ENCODE measurements at regions not wholly inside any gene's neighbourhood (a gene's known extent, or its start where the extent isn't known, plus 50 kb on each side); places are given as distances from the start of the nearest gene placed in this dataset.
"Not testable (repeated sequence)": the region's sequence is repeated elsewhere in the genome, so short reads cannot be mapped to it uniquely, and the experiment has no call there.

DNA sequence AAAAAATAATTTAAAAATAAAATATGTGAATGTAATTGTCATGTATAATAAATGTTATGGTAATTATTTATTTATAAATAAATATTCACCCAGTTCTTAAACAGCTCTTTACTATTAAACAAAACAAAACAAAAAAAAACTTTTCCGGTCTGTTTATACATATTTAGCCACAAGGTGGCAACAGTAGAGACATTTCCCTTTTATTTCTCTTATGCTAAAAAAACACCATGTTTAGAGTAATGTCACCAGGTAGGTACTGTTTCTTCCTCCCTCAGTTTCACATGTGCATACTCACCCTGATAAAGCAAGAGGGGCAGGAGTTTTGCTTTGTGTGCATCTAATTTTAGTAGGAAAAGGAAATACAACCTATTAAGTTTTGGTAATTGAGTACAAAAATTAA, 610.4 kb upstream of the IMPG1 start:
- intact Hi-C loops (cut with DNase I) = loop anchor here (5.0 to 10.0 kb wide), 2 partner anchors 179 to 748 kb away; no protein-coding TSS in a partner anchor
- DNase-seq (ENCODE audit: missing footprints) (no peak), ATAC-seq (no peak)

- DNase-seq (ENCODE audit: missing footprints) = no peak
- no peak for ATAC-seq
- intact Hi-C loops (cut with DNase I) = loop anchor here (5.0 to 10.0 kb wide), 2 partner anchors 181 to 747 kb away; no protein-coding TSS in a partner anchor
These were observed 609.3 kb upstream of the IMPG1 start for GRCh38 chr6:76681781-76682180.

DNA sequence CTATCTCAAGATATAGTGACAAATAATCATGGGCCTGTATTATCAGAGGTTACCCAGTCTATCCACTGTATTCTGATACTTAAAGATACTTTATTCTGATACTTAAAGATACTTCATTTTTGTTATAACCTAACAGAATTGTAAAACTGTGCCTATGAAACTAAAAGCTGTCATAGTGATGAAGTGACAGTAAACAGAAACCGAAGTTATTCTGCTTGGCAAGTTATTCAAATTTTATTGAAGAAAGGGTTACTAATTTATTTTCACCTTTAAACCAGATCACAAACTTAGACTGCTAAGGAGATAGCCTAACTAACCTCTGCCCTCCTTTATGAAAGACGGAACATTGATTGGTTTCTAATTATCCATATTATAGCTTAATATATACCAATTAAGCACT, 604.6 kb upstream of the IMPG1 start:
- DNase-seq (ENCODE audit: missing footprints) (no peak), ATAC-seq (no peak)
- intact Hi-C loops (cut with DNase I) = no loop called here

- intact Hi-C loops (cut with DNase I) = no loop called here
- no peak for DNase-seq (ENCODE audit: missing footprints)
- ATAC-seq = no peak
These were observed 599.3 kb upstream of the IMPG1 start for GRCh38 chr6:76671751-76672150.

DNA sequence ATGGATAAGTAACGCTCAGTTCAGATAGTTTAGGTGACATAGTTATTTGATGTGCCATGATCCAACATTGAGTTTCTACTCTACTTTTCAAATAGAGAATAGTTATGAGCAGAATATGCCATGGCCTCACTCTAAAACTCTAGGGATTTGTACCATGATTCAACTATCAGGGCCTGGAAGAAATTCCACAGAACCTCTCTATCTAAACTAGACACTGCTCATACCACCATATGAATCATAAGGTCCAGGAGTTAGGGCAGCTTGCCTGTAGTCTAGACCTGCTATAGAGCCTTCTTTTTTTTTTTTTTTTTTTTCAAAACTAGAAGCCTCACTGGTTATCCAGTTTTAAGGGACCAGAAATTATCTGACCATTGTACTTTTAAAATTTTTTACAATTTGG, 571.8 kb upstream of the IMPG1 start:
- intact Hi-C loops (cut with DNase I) = no loop called here

GRCh38 chr6:76639941-76640340, 567.5 kb upstream of the IMPG1 start:
- intact Hi-C loops (cut with DNase I) = no loop called here
- ATAC-seq (no peak), DNase-seq (ENCODE audit: missing footprints) (no peak)

More for the DNA sequence above, 571.8 kb upstream of the IMPG1 start:
- ATAC-seq (no peak), DNase-seq (ENCODE audit: missing footprints) (no peak)

DNA sequence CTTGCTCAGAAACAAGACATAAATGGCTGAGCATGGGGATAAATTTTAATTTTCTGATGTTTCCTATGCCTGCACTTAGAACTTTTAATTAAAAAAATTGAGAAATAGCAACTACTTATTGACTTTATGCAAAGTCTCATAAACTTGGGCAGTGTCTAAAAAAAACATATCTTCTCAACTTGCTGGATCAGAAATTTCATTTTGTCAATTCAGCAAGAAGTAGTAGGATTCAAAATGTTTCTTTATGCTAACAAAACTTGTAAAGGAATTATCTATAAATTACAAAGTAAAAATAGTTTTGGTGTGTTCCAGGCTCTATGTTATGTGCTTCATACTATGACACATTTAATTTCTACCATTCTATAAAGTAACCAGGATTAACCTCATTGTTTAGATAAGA, 562.2 kb upstream of the IMPG1 start:
- no peak for DNase-seq (ENCODE audit: missing footprints)
- intact Hi-C loops (cut with DNase I) = no loop called here
- ATAC-seq = no peak

DNA sequence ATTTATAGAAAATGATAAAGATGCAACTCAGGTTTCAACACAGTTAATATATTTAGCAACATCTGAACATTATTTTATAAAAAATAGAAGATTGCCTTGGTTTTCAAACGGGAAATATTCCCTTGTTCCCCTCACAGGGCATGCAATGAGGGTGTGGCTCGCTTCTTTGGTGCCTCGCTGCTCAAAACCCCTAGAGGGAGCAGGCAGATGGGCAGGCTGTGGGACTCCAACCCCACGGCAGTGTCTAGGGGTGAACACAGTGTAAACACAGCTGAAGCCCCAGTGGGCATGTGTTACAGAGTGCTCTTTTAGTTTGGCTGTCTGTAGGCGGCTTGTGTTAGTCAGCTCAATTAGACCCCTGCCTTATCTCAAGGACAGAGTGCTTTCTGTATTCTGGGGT, 560.8 kb upstream of the IMPG1 start:
- ATAC-seq = no peak
- intact Hi-C loops (cut with DNase I) = no loop called here
- no peak for DNase-seq (ENCODE audit: missing footprints)

DNA sequence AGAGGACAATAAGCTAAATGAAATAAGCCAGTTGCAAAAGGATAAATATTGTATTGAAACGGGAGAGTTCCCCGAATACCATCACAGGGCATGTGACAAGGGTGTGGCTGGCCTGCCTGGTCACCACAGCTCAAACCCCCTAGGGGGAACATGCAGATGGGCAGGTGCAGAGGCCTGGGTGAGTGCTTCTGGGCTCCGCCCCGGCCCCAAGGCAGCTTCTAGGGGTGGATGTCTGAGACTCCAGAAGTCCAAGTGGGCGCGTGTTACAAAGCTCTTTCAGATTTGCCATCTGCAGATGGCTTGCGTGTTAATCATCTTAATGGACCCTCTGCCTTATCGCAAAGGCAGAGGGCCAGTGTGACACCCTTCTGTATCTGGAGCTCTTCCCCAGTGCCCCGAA, 559.2 kb upstream of the IMPG1 start:
- DNase-seq (ENCODE audit: missing footprints) = no peak
- intact Hi-C loops (cut with DNase I) = no loop called here
- ATAC-seq = no peak

GRCh38 chr6:76615395-76615794, 542.9 kb upstream of the IMPG1 start:
- DNase-seq (ENCODE audit: missing footprints) (no peak), ATAC-seq (no peak)
- intact Hi-C loops (cut with DNase I) = no loop called here

DNA sequence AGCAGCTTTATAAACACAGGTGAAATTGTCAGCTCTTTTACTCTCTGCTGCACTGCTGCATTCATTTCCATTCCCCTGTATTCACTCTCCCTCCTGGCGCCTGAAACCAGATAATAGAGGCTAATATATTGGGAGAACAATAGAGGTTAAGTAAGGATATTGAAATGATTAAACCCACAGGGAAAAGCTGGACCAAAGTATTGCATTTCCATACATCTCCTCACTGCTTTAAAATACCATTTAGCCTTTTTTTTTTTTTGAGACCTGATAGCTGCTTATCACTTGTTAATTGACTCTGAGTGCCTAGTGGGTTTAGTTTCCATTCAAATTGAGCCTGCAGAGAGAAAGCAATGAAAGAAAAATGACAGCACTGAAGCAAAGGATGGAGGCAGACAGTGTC, 540.5 kb upstream of the IMPG1 start:
- no peak for ATAC-seq
- intact Hi-C loops (cut with DNase I) = no loop called here

GRCh38 chr6:76609160-76609559, 536.7 kb upstream of the IMPG1 start:
- intact Hi-C loops (cut with DNase I) = no loop called here
- no peak for ATAC-seq
- DNase-seq (ENCODE audit: missing footprints) = no peak

More for the DNA sequence above, 540.5 kb upstream of the IMPG1 start:
- no peak for DNase-seq (ENCODE audit: missing footprints)

- DNase-seq (ENCODE audit: missing footprints) (no peak), ATAC-seq (no peak)
- intact Hi-C loops (cut with DNase I) = no loop called here
These were observed 521.6 kb upstream of the IMPG1 start for GRCh38 chr6:76594109-76594508.

GRCh38 chr6:76593668-76594067, 521.2 kb upstream of the IMPG1 start:
- intact Hi-C loops (cut with DNase I) = no loop called here
- ATAC-seq = no peak
- no peak for DNase-seq (ENCODE audit: missing footprints)

DNA sequence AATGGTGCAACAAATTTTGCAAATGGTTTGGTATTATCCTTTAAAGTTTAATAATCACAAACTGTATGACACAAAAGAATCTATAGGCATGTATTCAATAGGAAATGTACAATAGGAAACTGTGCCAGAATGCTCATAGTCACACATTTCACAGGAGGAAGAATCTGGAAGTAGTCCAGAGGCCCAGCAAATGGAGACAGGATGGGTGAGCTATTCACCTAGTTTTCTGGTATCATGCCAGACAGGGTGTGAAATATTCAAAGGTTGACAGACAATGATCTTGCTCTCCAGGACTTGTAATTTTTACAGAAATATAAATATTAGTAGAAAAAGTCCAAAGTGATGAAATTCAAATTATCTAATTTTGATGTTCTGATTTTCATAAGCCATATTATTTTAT, 520.1 kb upstream of the IMPG1 start:
- no peak for ATAC-seq
- intact Hi-C loops (cut with DNase I) = no loop called here

DNA sequence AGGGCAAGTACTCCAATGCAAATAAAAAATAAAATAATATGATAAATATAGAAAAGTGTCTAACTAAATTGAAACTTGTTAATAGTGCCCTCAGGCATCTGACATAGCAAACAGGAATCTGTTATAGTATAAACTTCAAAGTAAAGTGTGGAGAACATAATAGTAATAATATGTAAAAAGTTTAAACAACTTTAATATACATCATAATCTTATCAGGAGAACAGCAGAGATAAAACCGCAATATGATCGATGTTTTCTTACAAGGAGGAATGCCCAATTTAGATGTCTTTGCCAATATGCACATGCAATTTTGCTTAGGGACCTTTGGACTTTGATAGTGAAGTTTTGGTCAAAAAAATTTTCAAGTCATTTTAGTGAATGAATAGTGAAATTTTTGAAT, 514.8 kb upstream of the IMPG1 start:
- intact Hi-C loops (cut with DNase I) = no loop called here
- DNase-seq (ENCODE audit: missing footprints) (no peak), ATAC-seq (no peak)

More for the DNA sequence above, 520.1 kb upstream of the IMPG1 start:
- no peak for DNase-seq (ENCODE audit: missing footprints)

DNA sequence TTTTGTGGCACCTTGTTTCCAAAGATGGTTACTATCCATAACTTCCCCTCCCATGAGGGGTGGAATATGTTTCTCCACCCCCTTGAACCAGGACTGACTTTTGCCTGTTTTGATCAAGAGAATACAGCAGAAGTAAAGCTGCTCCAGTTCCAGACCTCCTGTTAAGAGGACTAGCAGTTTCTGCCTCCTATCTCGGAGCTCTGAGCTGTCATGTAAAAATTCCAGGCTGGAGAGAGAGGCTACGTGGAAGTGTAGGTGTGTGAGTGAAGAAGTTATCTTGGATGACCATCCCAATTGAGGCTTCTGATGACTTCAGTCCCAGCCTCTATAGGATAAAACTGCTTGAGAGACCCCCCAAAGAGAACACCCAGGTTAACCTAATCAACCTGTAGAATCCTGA, 511.7 kb upstream of the IMPG1 start:
- DNase-seq (ENCODE audit: missing footprints) (no peak), ATAC-seq (no peak)
- intact Hi-C loops (cut with DNase I) = no loop called here

DNA sequence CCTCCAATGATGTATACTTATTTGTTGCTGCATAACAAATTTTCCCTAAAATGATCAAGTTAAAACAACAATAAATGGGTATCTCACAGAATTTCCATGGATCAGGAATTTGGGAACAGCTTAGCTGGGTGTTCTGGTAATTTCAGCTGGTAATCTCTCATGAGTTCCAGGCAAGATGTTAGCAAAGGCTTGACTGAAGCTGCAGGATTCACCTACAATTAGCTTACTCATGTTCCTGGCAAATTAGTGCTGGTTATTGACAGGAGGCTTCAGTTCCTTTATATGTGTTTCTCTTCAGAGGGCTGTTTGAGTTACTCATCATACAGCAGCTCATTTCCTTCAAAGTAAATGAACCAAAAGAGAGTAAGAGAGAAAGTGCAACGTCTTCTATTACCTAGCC, 506.3 kb upstream of the IMPG1 start:
- ATAC-seq = no peak
- intact Hi-C loops (cut with DNase I) = no loop called here
- DNase-seq (ENCODE audit: missing footprints) = no peak

- intact Hi-C loops (cut with DNase I) = no loop called here
- no peak for ATAC-seq
- no peak for DNase-seq (ENCODE audit: missing footprints)
These were observed 502.3 kb upstream of the IMPG1 start for GRCh38 chr6:76574746-76575145.

GRCh38 chr6:76565932-76566331, 493.5 kb upstream of the IMPG1 start:
- DNase-seq (ENCODE audit: missing footprints) = no peak
- intact Hi-C loops (cut with DNase I) = no loop called here
- no peak for ATAC-seq

GRCh38 chr6:76562371-76562770, 489.9 kb upstream of the IMPG1 start:
- DNase-seq (ENCODE audit: missing footprints); intact Hi-C loops (cut with DNase I); ATAC-seq: not testable (repeated sequence)

All from Right ventricle myocardium inferior (tissue), 1 donor.